Hematopoietic multipotent progenitor cell treated with erythropoietin and hydrocortisone succinate and interleukin-3 and kit ligand, for 6 days (in vitro differentiated cells): ENCODE measurements at regions not wholly inside any gene's neighbourhood (a gene's known extent, or its start where the extent isn't known, plus 50 kb on each side); places are given as distances from the start of the nearest gene placed in this dataset.

Experiments used
- DNase-seq: peaks from one replicate; pipeline ENCODE4 v3.0.0-alpha.2; 2015

DNA sequence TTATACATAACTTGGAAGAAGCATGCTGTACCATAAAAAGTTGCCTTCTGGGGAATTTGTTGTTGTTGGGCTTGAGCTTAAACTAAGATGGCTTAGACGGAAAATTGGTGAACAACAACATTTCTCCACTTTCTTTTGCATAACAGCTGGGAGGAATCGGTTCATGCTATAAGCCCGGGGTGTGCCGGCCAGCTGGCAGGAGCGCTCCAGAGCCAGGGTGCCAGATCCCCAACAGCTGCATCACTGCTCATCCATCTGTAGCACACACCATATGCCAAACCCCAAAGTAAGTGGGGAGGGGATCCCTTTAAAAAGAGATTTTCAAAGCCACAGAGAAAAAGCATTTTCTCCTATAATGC is 419.5 kb upstream of the ARGLU1 start:
- DNase-seq = no peak

DNA sequence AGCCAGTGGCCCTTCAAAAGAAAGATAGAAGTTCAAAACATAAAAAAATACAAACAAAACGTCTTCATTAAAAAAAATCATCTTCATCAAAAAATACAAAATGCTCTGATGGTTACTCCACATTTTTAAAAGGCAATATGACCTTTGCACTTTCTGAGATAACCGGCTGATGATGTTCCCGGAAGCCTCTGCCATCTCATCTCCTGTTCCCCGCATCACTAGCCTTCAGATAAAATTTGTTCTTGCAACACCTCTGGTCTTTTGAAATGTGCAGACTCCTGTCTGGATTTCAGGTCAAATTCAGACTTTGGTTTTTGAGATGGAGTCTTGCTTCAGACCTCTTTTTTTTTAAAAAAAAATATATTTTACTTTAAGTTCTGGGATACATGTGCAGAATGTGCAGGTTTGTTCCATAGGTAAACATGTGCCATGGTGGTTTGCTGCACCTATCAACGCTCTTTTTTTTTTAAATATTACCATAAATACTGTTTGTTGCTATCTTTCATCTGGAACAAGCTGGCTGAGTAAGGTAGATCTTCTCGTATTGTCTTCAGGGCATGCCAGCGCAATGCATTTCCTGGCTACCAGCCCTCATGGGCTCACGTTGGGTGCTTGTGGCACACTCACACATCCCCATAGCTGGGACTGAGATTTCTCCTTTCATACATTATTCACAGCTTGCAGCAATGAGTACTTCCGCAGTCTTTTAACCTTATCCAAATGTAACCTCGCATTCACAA is 418.9 kb upstream of the ARGLU1 start:
- no peak for DNase-seq

DNA sequence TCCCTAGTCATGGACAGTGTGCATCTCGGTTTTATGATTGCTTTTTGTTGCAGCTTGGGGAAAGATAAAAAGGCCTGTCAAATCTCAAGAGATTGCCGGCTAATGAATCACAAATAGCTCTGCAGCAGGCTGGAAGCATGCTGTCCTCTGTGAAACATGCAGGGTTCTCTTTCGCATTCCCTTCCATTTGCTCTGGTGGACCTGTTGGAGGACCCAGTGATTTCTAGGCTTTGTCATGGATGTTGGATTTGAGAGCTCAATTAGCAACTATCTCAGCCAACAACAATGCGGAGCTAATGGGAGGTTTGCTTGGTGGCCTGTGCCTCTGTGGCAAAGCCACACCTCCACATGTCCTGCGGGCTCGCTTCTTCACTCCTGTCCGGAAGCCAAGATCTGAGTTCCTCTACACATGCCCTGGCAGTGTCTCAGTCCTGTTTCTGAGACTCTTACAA is 418.1 kb upstream of the ARGLU1 start:
- no peak for DNase-seq

DNA sequence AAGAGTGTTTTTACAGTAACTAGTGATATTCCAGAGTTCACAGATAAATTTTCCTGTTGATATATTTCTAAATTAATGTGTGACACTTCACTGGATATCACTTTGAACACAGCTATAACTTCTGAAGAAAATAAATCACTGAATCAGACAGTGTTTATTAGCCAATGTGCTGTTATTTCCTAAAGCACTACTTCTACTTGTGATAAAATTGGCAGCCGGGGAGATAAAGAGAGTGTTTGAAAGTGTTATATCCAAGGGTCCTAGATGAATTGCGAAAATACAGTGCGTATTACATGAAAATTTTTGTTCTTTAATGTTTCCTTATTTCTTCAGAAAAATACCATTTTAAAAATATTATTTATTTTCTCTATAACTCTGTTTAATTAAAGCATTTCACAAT is 417.5 kb upstream of the ARGLU1 start:
- DNase-seq = no peak

DNA sequence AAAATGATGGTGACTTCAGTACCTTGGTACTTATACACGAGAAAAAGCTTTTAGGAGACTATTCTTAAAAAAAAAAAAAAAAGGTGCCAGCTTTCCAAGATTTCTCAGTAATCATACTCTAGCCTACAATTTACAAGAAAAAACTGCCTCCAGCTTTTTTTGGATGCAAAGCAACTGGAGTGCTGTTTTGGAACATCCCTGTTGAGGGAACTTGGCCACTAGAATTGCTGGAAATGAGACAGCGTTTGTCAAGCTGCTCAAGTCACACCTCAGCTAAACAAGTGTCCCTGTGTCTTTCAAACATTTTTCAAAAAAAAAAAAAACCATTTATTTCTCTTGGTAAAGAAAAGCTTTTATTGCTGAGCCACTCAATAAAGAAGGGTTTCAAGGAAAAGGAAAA is 413.1 kb upstream of the ARGLU1 start:
- no peak for DNase-seq

DNA sequence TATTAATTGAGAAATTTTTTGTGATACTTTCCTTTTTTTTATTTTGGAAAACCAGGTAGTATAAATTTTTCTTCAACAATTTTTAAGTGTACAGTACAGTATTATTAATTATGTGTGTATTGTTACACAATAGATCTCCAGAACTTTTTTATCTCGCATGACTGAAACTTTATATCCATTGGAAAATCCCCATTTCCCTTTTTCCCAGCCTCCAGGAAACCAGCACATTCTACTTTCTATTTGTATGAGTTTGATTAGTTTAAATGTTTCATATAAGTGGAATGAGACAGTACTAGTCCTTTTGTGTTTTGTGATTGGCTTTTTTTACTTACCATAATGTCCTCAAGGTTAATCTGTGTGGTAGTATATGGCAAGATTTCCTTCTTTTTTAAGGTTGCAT is 399.5 kb upstream of the ARGLU1 start:
- DNase-seq = no peak

DNA sequence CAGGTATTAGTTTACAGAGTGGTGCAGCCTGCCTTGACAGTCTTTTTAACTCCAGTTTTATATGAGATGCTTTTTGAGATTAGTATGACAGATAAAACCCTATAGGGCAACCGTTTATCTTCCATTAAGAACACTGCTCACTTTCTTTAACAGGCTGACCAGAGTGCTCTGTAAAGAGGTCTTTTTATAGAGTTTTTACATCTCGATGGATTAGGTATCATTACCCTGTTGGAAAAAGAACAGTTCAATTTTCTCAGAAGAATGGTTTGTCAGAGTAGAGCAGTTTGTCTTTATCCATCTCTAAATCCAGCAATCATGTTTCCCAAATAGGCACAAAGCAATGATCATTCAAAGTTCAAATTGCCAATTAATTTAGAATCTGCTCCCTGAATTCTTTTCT is 395.2 kb upstream of the ARGLU1 start:
- DNase-seq = no peak

DNA sequence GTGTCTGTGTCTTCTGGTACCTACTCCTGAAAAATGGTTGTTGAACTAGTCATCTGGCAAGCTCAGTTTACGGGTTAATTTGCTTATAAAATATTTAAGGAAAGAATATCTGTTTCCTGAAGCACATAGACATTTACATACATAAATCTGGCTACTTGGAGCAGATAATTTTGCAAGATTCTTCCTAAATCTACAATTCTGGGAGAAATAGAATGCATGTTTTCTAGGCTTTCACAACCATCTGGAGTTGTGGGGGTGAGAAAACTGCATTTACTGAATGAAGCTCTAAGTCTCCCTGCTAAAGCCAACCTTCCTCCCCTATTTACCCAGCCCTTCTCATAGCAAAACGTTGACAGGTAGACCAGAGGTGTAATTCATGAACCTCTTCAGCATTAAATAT is 393.7 kb upstream of the ARGLU1 start:
- no peak for DNase-seq

DNA sequence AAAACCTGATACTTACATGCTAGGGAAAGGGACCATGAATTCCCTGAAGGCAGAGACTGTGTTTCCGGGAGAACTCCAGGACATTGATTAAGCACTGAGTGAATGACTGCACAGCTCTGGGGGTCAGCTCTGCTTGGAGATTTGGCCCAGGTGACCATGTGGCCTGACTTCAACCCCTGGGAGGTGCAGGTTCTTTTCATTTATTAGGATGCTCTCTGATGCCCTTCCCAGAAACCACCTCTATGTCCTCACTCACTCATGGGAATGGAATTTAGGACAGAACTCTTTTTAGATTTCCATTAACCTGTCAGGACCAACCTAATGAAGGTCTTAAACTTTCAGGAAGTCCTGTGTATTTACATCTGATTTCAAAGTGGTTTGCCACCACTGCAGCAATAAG is 393.3 kb upstream of the ARGLU1 start:
- no peak for DNase-seq

DNA sequence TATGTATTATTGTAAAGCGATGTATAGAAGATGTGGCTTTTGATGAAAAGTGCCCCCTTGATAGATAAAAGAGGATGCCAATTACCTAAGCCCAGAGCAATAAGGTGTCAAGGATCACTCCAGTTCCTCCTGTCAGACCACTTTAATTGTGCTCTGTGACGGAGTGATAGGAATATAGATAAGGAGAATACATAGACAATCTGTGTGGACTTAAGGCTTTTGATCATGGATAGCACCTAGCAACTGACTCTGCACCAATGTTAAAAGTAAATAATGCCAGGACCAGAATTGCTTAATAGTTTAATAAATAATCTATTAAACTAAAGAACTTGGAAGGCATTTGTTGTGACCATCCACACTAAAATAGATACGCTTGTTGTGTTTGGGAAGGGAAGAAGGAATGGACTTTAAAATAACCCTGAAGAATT is 390.7 kb upstream of the ARGLU1 start:
- no peak for DNase-seq

DNA sequence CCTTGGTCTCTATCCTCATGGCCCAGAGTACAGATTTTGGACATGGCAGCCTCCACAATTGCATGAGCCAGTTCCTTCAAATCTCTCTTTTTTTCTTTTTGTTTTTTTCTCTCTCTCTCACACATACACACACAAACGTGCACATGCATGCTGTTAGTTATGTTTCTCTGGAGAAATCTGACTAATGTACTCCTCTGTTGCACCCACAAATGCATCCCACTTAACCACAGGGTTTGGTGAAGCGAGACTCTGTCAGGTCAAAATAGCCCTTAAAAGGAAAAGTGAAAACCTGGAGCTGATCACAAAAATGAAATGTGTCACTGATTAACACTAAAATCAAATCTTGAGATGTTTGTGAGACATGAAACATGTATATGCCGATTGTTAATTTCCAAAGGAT is 374.6 kb upstream of the ARGLU1 start:
- no peak for DNase-seq

DNA sequence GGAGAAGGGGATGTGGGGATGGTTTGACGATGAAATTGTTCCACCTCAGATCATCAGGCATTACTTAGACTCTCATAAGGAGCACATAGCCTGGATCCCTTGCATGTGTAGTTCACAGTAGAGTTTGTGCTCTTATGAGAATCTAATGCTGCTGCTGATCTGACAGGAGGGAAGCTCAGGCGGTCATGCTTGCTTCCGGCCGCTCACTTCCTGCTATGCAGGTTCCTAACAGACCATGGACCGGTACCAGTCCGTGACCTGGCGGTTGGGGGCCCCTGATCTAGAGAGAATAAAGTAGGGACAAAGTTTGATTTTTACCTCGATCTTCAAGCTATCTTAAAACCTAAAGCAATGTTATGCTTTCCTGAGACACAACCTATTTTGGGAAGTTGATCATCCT is 373.8 kb upstream of the ARGLU1 start:
- DNase-seq = no peak

DNA sequence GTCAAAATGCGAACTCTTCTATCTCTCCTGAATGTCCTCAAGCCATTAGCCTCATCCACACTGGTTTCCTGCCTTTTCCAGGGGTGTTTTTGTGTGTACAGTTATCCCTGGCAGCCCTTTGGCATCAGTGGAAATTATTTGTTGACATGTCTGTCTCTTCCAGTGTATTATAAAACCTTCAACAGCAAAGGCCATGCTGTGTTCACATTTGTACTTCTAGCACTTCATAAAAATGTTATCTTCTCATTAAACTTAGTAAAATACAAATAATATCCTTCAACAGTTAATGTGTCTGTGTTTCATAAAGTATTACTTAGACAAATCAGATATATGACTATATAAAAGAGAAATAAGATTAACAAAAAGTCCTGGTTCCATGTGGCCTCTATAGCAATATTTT is 359.5 kb upstream of the ARGLU1 start:
- DNase-seq = no peak

DNA sequence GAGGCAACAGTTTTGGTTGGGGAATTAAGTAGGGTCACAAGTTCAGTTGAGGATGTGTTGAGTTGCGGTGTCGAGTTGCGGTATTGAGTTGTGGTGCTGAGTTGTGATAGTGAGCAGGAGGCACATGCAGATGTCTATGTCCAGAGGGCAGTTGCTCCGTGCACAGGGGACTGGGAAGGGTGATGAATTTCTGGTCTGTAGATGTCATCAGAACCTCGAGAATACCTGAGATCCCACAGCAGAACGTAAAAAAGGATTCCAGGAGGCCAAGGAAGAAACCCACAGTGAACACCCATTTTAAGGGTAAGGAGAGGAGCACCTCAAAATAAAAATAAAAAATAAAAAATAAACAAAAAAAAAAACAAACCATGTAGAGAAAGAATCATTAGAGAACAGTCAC is 354.4 kb upstream of the ARGLU1 start:
- no peak for DNase-seq

DNA sequence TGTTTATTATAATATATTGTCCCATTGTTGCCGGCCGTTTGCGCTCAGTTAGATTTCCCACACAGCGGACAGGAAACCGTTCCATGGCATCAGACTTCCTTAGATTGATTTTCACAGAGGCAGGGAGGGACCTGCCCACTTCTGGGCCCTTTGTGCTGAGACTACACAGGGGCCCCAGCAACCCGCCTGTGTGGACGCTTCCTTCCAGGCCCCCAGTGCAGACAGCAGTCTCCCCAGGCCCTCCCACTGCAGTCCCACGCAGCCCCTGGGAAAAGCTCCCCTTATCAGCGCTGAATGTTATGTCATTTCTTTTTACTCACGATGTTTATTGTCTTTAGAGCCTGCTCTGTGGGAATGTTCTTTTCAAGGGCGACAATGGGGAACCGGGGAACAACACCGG is 351.7 kb upstream of the ARGLU1 start:
- DNase-seq = no peak

DNA sequence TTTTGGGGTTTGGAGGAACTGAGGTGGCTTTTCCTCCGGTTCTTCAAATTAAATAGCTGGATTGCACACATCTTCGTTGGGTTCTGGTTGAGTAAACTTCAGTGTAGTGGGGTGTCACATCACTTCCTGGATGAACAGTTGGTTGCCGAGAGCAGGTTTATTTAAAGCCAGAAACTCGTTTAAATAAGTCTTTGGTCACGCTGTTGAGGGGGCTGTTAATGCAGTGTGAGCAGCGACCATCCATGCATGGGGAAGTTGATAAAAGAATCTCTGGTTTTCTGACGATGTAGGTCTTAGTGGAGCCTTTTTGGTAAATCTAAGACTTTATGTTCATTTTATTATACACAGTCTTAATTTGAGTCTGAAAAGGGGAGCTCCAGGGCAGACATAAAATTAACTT is 351.2 kb upstream of the ARGLU1 start:
- peak; percentile 30 for DNase-seq

DNA sequence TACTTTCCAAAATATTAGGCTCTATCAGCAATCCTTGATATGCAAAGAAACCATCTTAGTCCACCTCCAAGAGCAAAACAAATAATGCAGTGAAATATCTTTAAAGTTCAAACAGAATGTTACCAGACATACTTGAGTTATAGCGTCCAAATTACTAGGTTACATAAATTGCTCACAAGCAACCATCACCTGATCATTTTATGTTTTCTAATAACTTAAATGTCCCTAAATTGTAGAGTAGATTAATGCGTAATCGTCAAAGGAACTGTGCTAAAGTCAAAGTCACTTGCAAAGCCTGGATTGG is 350.6 kb upstream of the ARGLU1 start:
- no peak for DNase-seq

DNA sequence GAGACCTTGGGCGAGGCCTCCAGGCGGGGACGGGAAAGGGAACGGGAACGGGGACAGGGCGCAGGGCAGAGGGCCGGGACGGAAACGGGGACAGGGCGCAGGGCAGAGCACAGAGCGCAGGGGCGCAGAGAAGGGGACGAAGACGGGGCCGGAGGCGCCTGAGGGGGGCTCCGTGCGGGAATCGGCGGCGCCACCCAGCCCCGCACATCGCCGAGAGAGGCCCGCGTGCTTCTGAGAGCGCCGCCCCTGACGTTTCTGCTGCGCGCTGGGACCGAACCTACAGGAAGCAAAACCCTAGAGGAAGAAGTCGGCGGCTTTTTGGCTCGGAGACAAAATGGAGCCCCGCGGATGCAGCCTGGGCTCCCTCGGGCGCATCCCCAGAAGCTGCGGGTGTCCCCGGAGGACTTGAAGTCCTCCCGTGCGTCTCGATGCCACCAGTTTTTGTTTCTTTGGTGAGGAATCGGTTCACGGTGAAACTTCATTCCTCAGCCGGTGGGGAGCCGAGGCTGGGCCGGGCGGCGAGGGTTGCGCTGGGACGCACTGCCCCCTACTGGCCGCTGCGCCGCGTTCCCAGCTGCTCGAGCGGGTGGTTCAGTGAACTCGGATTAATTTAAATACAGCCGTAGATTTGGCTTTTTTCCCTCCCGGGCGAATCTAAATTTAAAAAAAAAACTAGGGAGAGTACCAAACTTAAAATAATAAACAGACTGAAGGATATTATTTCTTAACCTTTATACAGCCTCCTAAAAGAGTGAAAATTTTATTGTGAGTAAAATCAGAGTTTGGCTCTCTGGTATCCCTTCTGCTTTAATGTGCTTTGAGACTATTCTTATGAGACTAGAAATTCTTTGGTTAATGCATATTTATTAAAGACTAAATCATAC is 350.0 kb upstream of the ARGLU1 start:
- peak; percentile 82 for DNase-seq

DNA sequence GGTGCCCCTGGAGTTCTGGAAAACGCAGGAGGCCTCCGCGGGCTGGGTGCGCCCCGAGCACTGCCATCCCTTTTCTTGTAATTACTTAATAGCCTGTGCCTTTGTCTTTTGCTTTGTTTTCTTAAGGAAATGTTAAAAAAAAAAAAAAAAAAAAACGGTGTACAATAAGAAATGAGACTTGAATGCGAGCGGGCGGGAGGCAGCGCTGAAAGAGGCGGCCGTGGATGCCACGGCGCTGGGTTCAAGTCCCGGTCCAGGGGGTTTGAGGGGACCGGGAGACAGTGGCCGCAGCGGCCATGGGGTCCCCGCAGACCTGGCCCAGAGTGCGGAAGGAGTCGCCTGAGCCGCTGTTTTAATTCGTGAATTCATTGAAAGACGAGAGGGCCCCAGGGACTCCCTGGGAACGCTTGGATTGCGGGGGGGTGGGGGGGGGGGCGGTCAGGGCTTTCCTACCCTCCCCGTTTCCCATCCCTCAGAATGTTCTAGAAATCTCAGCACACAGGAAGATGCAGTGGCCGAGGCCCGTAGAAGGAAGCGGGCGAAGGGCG is 349.2 kb upstream of the ARGLU1 start:
- no peak for DNase-seq

DNA sequence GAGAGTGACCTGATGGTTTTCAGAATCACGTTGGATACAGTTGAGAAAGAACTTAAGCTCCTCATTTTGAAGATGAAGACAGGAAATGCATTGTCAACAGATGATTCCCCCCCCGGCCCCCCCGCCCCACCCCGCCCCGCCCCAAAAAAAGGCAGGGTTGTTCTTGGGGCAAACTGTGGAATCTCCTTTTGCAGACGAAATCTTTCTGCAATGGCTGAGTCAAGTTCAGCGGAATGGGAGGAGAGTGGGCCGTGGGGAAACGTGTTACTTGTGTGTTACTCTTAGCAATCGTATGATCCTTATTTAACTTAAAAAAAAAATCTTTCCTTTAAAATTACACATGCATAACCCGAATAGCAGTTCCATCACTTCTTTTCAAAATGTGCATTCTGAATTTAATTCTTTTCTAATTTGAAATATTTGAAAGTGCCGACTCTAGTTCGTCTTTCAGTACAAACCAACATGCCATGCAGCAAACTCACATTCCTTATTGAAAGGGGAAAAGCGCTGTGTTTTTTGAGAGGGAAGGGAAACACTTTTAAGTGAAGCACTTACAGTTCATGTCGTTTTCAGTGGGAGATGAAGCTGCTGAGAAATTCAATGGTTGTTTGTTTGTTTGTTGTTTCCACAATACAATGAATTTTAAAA is 348.5 kb upstream of the ARGLU1 start:
- no peak for DNase-seq

DNA sequence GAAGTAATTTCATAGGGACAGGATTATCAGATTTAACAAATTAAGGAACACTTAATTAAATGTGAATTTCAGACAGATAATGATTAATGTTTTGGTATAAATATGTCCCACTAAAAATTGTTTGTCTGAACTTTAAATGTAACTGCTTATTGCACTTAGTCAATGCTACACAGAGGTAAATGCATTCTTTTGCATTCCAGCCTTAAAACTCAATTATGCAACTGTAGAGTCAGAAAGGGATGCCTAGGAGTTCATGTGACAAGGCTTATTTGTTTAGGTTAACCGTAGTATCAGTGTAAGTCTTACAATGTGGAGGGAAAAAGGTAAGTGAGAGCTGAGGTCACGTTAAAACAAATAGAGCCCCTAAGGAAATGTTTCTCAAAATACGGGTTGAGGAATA is 347.2 kb upstream of the ARGLU1 start:
- DNase-seq = no peak

DNA sequence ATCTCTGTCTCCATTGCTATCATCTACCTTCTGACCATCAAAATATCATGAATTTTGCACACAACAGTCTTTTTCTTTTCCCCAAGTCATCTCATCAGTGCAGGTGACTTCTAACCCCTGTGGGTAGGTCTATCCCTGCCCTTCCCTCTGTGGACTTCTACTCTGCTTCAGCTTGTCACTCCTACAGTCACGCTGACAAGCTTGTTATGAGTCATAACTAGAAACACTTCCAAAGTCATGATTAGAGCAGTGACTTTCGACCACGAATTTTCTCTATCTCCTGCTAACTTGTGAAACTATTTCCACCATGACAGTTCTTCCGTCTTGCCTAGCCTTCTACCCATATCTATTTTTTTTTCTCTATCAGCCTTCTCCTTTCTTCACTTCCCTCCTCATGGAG is 343.7 kb upstream of the ARGLU1 start:
- DNase-seq = peak; percentile 37

DNA sequence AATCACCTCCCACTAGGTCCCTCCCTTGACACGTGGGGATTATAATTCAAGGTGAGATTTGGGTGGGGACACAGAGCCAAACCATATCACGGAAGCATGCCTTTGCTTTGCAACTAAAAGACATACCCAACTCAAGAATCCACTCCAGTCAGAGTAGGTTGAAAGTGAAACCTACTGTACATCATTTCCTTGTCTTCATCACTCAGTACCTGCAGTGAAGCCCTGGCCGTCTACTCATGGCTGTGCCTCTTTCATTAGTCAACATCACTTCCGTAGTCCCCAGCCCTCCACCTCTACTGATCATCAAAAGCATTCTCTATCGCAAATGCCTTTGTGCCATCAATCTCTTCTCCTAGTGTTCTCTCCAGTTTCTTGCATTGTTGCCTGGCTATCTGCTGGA is 343.1 kb upstream of the ARGLU1 start:
- no peak for DNase-seq

DNA sequence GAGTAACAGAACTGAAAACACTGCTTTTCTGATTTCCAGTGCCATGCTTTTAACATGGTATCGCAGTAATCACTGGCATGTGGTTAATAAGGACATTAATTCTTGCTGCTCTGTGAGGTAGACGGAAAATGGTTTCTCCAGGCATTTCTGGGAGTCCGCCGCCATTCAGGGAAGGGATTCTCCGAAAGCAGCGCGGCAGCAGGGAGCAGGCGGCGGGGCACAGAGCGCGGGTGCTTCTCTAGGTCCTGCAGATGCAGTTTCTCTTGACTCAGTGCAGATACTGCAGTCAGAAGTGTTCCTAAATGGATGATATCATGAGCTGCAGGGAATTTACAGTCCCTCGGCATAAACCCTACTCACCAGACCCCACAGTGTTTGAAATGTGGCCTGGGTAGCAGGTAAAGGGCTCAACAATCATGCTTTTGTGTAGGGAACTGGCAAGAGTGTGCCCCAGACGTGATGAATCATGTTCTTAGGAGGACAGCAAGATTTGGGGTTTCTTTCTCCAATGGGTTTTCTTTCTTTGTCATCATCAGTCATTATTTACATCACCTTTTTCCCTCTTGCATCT is 338.6 kb upstream of the ARGLU1 start:
- DNase-seq = no peak
